Stimulated activated CD8-positive, alpha-beta memory T cell treated with anti-CD3 and anti-CD28 coated beads, Interleukin-2, amount 100 ng/mL, for 48 hours (primary cell): ENCODE measurements at regions not wholly inside any gene's neighbourhood (a gene's known extent, or its start where the extent isn't known, plus 50 kb on each side); places are given as distances from the start of the nearest gene placed in this dataset.
"Not testable (repeated sequence)": the region's sequence is repeated elsewhere in the genome, so short reads cannot be mapped to it uniquely, and the experiment has no call there.

Source experiments
- DNase-seq, 2 donors: peaks; one replicate each; pipeline ENCODE4 v3.0.0-alpha.2; 2020; ENCODE audit warnings: low read depth in 2 of 2

DNA sequence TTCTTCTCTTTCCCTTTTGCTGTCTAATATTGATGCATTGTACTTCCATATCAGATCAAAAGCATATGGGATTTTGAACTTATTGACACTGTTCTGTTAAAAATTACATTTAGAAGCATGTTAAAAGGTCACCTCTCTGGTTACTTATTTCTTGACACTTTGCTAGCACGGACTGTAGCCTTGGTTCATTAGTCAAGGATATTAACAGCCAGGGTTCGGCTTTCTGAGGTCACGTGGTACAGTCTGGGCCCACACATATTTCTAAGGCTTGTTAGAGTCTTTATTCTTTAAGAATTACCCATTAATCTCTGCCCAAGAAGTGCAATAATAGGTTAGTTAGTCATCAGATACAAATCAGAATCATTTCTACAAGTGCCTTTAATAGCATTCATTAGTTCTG, 1035.8 kb upstream of the FANCL start:
- DNase-seq: no peak

GRCh38 chr2:59276033-59276432, 1034.9 kb upstream of the FANCL start:
- DNase-seq: no peak

DNA sequence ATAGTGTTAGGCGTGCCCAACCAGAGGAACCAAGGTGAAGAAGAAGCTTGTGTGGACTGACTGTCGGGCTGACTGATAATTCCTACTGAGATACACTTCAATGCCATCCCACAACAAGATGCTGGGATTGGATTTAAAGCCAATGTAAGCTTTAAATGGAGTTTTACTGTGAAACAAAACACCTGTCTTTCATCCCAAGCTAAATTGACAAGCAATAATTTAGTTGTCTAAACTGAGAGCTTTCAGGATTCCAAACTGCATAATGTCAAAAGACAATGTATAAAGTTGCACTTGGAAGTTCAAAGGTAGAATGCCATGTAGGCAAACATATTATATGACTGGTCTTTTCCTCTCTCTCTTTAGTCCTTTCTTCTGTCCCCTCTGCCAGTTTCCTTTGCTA, 1025.3 kb upstream of the FANCL start:
- DNase-seq: no peak

DNA sequence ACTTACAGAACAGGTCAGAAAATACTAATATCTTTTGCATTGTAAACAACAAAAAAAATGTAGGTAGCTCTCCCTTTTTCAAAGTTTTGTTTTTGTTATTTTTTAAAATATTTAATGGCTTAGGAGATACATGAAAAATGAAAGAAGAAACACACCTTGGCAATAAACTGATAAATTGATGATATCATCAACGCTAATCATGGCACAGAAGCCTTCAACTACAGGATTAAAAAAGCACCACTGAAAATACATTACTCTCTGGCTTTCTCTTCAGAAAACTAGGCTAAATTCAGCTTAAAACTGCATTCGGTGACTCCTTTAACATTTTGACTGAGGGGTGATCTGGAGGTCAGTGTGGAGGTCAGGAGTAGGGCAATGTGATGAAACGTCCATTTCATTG, 1018.8 kb upstream of the FANCL start:
- DNase-seq: no peak

DNA sequence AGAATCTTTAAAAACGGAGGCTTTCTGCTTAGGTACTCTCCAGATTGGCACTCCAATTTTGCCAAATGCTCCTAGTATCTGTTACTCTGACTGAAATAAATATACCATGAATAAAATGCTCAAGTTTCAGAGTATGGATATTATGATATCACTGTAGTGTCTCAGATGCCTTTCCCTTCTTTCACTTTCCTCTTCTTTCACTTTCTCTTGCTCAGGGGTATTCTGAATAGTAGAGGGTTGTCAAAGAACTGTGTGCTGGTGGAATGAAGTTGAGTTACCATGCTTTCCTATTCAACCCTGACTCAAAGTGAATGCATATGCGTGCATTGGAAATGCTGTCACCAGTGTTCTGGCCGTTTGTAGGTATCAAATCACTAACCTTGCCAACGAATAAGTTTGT, 1015.2 kb upstream of the FANCL start:
- DNase-seq: no peak

DNA sequence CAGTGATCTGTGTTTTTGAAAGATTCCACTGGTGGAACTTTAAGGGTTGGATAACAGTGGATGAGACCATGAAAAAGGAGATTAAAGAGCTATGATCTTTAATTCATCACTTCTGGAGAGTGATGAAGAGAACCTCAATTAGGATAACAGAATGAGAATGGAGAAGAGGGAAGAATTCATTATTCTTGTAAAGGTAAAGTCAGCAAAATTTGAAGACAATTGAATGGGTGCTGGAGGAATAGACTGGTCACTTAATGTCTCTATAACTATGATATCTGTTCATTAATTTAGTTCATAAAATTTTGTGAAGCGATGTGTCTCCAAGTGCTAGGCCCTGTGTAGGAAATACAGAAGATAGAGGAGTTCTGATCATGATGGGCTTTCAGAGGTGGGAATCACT, 1013.2 kb upstream of the FANCL start:
- no peak for DNase-seq

DNA sequence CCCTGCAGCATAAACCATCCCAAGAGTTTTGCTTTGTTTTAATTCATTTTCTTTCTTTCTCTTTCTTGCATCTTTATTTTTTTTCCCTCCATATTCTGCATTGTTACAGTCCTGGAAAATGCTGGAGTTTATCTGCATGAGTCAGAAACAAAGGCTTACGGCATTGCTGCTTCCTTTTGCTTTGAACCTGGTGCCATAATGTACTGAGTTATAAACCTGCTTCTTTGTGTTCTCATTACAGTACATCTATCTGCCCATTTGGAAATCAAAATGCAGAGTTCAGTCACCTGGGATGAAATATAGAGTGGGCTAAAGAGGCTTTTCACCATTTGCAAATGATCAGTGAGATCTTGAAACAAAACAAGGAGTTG, 1009.2 kb upstream of the FANCL start:
- DNase-seq: no peak

GRCh38 chr2:59249441-59250306, 1008.5 kb upstream of the FANCL start:
- DNase-seq: no peak

DNA sequence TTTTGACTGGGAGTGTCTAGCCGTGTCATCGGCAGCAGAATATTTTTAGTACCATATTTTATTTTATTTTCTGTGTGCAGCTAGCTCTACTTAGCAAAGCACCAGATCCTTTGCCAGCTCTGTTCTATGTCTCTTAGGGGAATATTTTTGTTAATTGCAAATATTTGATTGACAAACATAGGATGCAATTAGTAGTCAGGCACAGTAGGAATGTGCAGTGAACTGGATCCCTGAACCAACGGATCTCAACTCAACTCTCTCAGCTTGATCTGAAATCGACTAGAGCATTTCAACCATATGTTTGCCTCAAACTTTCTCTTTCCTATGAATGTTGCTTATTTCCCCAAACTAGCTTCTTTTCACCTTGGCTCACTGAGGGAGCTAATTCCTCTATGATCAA, 998.0 kb upstream of the FANCL start:
- no peak for DNase-seq

DNA sequence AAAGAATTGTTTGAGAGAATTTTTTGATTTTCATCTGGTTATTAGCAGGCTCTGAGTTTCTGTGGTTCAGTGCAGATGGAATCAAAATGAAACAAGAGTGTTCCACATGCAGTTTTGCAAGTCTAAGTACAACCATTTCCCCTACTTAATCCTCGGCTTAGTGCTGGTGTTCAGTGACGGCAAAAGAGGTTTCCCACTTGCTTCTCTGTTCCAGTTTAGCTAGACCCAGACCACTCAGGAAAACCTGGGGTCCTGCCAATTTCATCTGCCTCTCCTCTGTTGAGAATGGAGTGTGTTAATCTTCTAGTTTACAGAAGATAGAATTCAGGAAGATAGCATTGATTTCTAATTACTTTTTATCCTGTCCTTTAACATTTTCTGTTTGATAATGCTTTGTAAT, 996.2 kb upstream of the FANCL start:
- no peak for DNase-seq

DNA sequence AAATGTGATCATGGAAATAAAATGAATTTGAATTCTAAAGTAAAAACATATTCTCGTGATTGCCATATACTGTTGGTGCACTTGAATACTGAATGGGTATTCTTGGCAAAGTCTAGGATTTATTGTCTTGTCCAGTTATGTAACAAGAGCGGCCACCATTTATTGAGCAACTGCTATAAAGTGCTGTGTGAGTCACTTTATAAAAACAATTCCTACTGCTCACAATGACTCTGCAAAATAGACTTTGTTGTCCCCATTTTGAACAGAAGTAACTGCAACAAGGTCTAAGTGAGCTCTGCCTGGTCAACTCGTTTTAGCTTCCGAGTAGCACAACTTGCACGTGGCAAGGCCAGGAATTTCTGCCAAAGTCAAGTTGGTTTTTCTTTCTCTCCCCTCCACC, 995.6 kb upstream of the FANCL start:
- DNase-seq: no peak

- DNase-seq: no peak
Observed at GRCh38 chr2:59233920-59234319, 992.8 kb upstream of the FANCL start.

GRCh38 chr2:59233448-59233847, 992.3 kb upstream of the FANCL start:
- no peak for DNase-seq

GRCh38 chr2:59232394-59233165, 991.5 kb upstream of the FANCL start:
- DNase-seq: no peak

- not testable (repeated sequence) for DNase-seq
Observed at GRCh38 chr2:59226362-59226761, 985.2 kb upstream of the FANCL start.

- DNase-seq: no peak
Observed at GRCh38 chr2:59223742-59224141, 982.6 kb upstream of the FANCL start.

- DNase-seq: no peak
Observed at GRCh38 chr2:59217360-59217759, 976.2 kb upstream of the FANCL start.

- DNase-seq: no peak
Observed at GRCh38 chr2:59206361-59206760, 965.2 kb upstream of the FANCL start.

DNA sequence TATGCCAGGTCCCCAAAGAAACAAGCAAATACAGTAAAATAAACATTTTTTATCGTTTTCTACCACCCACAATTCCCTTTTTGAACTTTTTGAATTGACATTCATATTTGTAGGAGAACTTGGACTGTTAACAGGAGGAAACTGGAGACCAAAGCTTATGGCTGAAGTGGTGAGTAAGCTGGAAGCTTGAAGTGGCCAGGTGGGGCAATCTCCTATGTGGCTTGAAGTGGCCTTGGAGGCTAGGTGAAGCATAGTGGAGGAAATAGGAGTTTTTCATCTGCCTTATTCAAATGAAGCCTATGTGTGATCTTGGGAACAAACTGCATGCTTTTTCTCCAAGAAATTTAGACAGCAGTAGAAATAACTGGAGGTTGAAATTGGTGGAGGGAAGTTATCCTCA, 962.9 kb upstream of the FANCL start:
- DNase-seq: no peak

DNA sequence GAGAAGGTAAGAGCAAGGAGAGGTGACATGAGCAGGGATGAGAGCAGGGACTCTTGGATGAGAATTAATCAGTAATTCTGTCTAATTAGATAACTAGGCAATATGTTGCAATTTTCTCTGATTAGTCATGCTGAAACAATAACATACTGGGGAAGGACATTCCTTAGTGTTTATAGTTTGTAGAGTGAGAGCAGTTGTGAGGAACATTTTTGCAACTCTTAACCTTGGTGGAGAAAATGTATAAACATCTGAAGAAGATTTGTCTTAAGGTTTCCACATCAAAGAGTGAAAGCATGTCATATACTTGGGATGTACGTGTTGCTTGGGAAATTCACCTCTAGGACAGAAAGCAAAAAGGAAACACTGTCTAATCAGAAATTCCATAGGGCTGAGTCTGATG, 955.4 kb upstream of the FANCL start:
- DNase-seq: no peak

DNA sequence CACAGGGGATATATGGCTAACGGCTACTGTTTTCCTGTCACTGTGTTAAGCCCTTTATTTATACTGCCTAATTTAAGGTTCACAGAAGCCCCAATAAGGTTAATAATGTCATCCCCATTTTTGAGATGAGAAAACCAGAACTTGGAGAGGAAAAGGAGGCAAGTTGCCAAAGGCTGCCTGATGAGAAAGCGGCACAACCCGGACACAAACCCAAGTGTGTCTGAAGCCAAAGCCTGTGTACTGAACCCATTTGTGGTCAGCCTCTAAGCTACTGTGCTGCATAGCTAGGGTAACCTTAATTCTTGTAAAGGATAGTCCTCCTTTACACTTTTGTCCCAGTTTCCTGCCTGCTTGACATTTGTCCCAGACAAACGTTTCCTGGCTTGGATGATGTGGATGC, 954.7 kb upstream of the FANCL start:
- no peak for DNase-seq

GRCh38 chr2:59191781-59192180, 950.7 kb upstream of the FANCL start:
- no peak for DNase-seq

DNA sequence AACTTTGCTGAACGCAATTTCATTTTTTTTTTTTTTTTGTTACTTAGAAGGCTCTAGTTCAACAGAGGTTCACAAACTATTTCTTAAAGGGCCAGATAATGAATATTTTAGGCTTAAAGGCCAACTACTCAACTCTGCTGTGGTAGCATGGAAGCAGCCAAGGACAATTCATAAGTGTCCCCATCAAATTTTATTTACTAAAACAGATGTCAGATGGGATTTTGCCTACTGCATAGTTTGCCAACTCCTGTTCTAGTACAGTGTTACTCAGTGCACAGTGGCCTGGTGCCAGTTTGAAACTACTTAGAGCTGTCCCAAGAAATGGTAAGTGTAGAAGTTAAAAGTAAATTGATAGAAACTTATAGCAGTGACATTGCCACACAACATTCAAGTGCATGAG, 949.4 kb upstream of the FANCL start:
- DNase-seq: no peak
